Activated CD8-positive, alpha-beta memory T cell treated with anti-CD3 and anti-CD28 coated beads for 4 hours (primary cell): ENCODE measurements at regions not wholly inside any gene's neighbourhood (a gene's known extent, or its start where the extent isn't known, plus 50 kb on each side); places are given as distances from the start of the nearest gene placed in this dataset.
"Not testable (repeated sequence)": the region's sequence is repeated elsewhere in the genome, so short reads cannot be mapped to it uniquely, and the experiment has no call there.

Experiments
- DNase-seq, 2 donors: peaks; one replicate each; pipeline ENCODE4 v3.0.0-alpha.2; 2020; ENCODE audit warnings: low read depth in 2 of 2

GRCh38 chr1:98575955-98576354 lies 85.6 kb upstream of the SNX7 start:
- DNase-seq: no peak

GRCh38 chr1:98565951-98566350 lies 95.6 kb upstream of the SNX7 start:
- DNase-seq: no peak

GRCh38 chr1:98559291-98559690 lies 102.2 kb upstream of the SNX7 start:
- DNase-seq: no peak

GRCh38 chr1:98557895-98558294 lies 103.6 kb upstream of the SNX7 start:
- DNase-seq: no peak

- no peak for DNase-seq
These were observed 104.9 kb upstream of the SNX7 start for GRCh38 chr1:98556521-98557158.

- no peak for DNase-seq
These were observed 105.7 kb upstream of the SNX7 start for GRCh38 chr1:98555814-98556213.

- DNase-seq: not testable (repeated sequence)
These were observed 108.9 kb upstream of the SNX7 start for GRCh38 chr1:98552576-98553074.

GRCh38 chr1:98550076-98550475 lies 111.4 kb upstream of the SNX7 start:
- no peak for DNase-seq

- DNase-seq: no peak
These were observed 115.2 kb upstream of the SNX7 start for GRCh38 chr1:98546319-98546718.

- no peak for DNase-seq
These were observed 123.4 kb upstream of the SNX7 start for GRCh38 chr1:98538106-98538505.

- DNase-seq: no peak
These were observed 138.3 kb upstream of the SNX7 start for GRCh38 chr1:98523256-98523655.

- no peak for DNase-seq
These were observed 145.2 kb upstream of the SNX7 start for GRCh38 chr1:98516306-98516705.

GRCh38 chr1:98515744-98516143 lies 145.8 kb upstream of the SNX7 start:
- no peak for DNase-seq

- not testable (repeated sequence) for DNase-seq
These were observed 149.3 kb upstream of the SNX7 start for GRCh38 chr1:98512216-98512615.

GRCh38 chr1:98503771-98504170 lies 157.8 kb upstream of the SNX7 start:
- no peak for DNase-seq

GRCh38 chr1:98502937-98503336 lies 158.6 kb upstream of the SNX7 start:
- no peak for DNase-seq

- no peak for DNase-seq
These were observed 161.2 kb upstream of the SNX7 start for GRCh38 chr1:98500324-98500723.

- DNase-seq: no peak
These were observed 162.9 kb upstream of the SNX7 start for GRCh38 chr1:98498651-98499050.

GRCh38 chr1:98497497-98497896 lies 164.0 kb upstream of the SNX7 start:
- no peak for DNase-seq

GRCh38 chr1:98496256-98496995 lies 165.1 kb upstream of the SNX7 start:
- DNase-seq: no peak

GRCh38 chr1:98493469-98493868 lies 168.1 kb upstream of the SNX7 start:
- no peak for DNase-seq

- DNase-seq: no peak
These were observed 171.4 kb upstream of the SNX7 start for GRCh38 chr1:98490099-98490498.

- no peak for DNase-seq
These were observed 173.9 kb upstream of the SNX7 start for GRCh38 chr1:98487620-98488019.
